GM12864 (cell line): ENCODE measurements at regions not wholly inside any gene's neighbourhood (a gene's known extent, or its start where the extent isn't known, plus 50 kb on each side); places are given as distances from the start of the nearest gene placed in this dataset.

Source experiments
- DNase-seq: peaks from one replicate; pipeline ENCODE4 v3.0.0-alpha.2; 2011; ENCODE audit warnings: low read depth
- H3K4me3 ChIP-seq: 2 replicates; pipeline ENCODE4 v1.5.1; 2011; ENCODE audit warnings: mild to moderate bottlenecking, low read depth, low read length, control low read depth
- TF ChIP-seq, protein P1 (sequence below): IDR thresholded peaks from 2 replicates; pipeline ENCODE4 v1.5.1; 2011; ENCODE audit warnings: low read depth, mild to moderate bottlenecking, moderate library complexity, low read length, control low read depth, inconsistent platforms; ENCODE audit errors: missing control alignments

DNA sequence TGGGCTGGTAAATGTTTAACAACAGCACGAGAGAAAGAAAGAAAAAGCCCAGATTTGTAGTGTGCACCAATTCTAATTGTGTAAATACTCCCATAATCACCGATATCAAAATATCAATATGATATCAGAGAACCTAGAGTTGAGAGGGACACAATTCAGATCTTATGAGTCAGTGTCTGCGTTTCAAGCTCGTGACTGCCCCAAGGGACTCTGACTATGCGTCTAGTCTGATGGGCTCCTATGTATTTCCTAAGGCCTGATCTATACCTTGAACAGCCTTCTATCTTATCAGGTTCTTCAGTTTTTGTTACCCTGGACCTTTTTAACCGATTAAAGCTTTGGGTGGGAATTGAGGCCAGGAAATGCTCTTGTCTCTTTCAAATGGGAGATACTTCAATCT, 243.0 kb upstream of the SLC24A2 start:
- no peak for DNase-seq
- TF ChIP-seq, protein P1, sequence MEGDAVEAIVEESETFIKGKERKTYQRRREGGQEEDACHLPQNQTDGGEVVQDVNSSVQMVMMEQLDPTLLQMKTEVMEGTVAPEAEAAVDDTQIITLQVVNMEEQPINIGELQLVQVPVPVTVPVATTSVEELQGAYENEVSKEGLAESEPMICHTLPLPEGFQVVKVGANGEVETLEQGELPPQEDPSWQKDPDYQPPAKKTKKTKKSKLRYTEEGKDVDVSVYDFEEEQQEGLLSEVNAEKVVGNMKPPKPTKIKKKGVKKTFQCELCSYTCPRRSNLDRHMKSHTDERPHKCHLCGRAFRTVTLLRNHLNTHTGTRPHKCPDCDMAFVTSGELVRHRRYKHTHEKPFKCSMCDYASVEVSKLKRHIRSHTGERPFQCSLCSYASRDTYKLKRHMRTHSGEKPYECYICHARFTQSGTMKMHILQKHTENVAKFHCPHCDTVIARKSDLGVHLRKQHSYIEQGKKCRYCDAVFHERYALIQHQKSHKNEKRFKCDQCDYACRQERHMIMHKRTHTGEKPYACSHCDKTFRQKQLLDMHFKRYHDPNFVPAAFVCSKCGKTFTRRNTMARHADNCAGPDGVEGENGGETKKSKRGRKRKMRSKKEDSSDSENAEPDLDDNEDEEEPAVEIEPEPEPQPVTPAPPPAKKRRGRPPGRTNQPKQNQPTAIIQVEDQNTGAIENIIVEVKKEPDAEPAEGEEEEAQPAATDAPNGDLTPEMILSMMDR = no peak
- no peak overlapping the region for H3K4me3 ChIP-seq

DNA sequence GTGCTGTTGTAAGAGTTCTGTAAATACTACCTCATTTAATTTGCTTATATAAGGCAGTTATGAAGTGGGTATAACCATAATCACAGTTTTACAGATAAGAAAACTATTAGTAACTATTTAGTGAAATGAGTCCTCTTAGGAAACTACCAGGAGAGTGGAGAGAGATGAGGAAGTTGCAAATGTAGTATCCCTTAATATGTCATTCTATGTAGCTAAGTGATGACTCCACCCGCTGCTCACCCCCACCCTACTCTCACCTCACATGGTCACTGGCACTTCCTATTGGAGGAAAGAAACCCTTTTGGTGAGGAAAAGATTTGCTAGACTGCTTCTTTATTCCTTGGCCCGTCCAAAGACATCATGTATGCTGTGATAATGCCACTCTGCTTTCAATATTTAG, 241.8 kb upstream of the SLC24A2 start:
- H3K4me3 ChIP-seq = no peak overlapping the region
- DNase-seq = no peak
- TF ChIP-seq, protein P1 = no peak

DNA sequence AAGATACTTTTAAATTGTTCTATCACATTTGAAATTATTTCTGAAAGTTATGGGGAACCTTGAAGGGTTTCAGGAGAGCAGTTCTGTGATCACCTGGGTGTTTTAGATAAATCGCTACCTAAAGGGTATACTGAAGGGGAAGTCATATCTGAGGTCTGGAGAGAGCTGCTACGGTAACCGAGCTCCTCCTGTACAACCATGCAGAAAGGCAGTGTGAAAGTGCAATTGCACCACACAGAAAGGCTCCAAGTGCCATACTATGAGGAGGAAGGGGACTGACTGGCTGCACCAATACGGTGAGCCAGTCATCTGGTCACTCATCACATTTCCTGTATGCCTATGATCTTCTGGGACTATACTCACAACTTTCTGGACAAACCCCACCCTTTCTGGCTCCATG, 241.4 kb upstream of the SLC24A2 start:
- no peak overlapping the region for H3K4me3 ChIP-seq
- TF ChIP-seq, protein P1 = no peak
- no peak for DNase-seq

DNA sequence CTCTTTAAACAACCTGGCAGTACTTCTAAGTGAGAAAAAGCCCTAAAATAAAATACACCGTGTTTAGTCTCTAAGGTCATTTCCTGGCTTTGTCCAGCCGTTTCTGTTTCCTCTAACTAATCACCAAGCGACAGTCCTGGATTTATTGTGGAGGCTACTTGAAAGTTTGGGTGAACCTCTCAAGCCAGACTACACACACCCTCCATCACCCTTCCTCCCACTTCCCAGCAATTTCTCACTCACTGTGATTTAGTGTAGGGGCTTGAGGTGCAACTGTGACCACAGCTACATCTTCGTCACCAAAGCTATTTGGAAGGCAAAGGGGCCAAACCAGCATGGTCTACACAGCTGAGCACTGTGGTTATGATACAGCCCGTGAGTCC, 240.0 kb upstream of the SLC24A2 start:
- DNase-seq = no peak
- TF ChIP-seq, protein P1 = no peak
- no peak overlapping the region for H3K4me3 ChIP-seq

DNA sequence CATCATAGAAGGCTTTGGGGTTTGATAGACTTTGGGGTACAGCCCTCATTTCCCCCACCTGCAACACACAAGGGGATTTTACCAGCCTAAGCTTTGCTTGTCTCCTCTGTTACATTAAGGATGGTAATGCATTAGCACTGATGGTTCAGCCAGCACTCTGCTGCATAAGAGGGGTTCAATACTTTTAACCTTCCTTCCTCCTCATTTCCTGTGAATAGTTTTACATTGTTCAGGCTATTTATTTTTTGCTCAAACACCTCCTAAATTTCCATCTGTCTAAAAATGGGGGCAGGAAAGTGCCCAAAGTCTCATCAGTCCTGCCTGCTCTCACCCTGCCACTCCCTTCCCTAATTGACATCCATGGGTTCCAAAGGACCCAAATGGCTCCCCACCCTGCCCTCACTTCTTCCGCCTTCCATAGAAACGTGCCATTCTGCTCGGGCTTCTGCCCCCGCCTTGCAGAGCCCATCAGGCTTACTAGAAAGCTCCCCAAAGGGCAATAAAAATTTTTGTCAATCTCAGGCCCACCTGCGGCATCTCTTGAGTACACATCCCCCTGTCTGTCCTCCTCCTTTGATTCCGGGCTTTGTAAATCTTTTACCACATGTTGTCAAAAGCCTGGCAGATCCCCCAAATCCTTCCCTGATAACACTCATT, 239.5 kb upstream of the SLC24A2 start:
- no peak overlapping the region for H3K4me3 ChIP-seq

DNA sequence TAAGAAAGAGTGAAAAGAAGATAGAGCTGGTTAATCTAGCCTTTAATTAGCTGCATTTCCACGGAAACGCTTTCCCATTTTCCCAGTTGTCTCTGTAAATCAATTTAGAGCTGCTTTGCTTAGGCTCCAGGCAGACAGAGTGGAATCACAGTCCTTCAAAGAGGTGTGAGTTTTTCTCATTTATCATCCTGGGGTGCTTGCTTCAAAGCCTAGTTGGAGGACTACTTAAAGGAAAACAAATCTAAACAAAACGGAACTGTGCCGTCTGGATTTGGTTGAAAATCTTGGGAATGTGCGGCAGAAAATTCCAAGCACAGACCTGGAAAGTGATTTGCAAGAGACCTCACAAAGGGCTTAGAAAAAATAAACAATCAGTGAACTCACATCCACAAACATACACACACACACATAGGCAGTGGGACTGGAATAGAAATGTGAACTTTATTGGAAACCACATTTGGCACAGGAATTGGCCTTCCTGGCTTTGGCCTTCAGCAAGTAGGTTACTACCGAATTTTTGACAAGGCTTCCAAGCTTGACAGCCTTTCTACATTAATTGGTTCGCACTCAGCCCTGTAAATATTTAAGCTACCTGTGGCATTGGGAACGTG, 235.2 kb upstream of the SLC24A2 start:
- no peak overlapping the region for H3K4me3 ChIP-seq
- TF ChIP-seq, protein P1 = no peak
- no peak for DNase-seq

More for the DNA sequence above, 239.5 kb upstream of the SLC24A2 start:
- DNase-seq = no peak
- TF ChIP-seq, protein P1 = no peak

DNA sequence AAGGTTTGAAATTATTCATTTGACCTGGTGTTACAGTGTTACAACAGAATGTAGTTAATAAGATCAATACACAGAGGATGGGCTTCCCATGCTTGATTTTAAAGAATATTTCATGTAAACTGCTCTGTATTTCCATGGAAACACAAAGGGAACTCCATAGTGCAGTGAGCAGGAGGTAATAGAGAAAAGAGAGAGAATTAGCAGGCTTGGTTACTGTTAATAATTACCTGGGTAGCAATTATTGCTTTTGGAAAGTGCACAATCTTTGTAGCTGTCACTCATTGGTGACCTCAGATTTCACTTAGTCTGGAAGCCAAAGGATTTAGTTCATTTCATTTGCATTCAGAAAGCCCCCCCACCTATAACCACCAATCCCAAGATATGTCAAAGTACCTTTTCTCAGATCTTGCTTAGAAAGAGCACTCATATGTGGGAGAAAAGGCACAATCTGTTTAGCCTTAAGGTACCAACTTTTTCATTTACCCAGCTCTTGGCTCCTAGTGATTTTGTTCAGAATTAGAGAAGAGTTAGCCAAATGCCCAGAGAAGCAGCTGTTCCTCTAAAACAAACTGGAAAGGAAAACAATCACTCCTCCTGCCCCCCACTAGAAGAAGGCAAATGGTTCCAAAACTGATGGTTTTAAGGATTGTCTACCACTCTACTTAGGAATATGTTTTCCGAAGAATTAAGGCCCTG, 234.5 kb upstream of the SLC24A2 start:
- DNase-seq = no peak
- no peak overlapping the region for H3K4me3 ChIP-seq
- TF ChIP-seq, protein P1 = no peak
